Osteoblast (primary cell): ENCODE measurements at regions not wholly inside any gene's neighbourhood (a gene's known extent, or its start where the extent isn't known, plus 50 kb on each side); places are given as distances from the start of the nearest gene placed in this dataset.

ENCODE experiments used
- DNase-seq: peaks from one replicate; pipeline ENCODE4 v3.0.0; 2011; ENCODE audit warnings: low spot score, mixed read lengths; ENCODE audit not compliant: insufficient read length; ENCODE audit errors: missing footprints
- H2AFZ ChIP-seq: 2 replicates; pipeline ENCODE4 v1.6.0; 2011; ENCODE audit warnings: mild to moderate bottlenecking, low read length
- H3K27ac ChIP-seq: 2 replicates; pipeline ENCODE4 v1.5.1; 2011; ENCODE audit warnings: mild to moderate bottlenecking, low read depth, low read length, moderate library complexity
- H3K27me3 ChIP-seq: 2 replicates; pipeline ENCODE4 v1.6.0; 2012; ENCODE audit warnings: mild to moderate bottlenecking, control low read depth, inconsistent platforms, low read length, moderate library complexity; ENCODE audit not compliant: insufficient read depth
- H3K36me3 ChIP-seq: 2 replicates; pipeline ENCODE4 v1.5.1; 2011; ENCODE audit warnings: mild to moderate bottlenecking, low read length, control low read depth, moderate library complexity; ENCODE audit not compliant: insufficient read depth
- H3K4me1 ChIP-seq: 2 replicates; pipeline ENCODE4 v1.5.1; 2011; ENCODE audit warnings: mild to moderate bottlenecking, low read length, control low read depth, moderate library complexity; ENCODE audit not compliant: insufficient read depth
- H3K4me2 ChIP-seq: 2 replicates; pipeline ENCODE4 v1.6.0; 2011; ENCODE audit warnings: mild to moderate bottlenecking, low read length; ENCODE audit not compliant: insufficient read depth
- H3K4me3 ChIP-seq: fragments of 200-600 bp; sonication (generic); 3 replicates; pipeline ENCODE4 v1.5.1; 2012; ENCODE audit warnings: mild to moderate bottlenecking, low read length, inconsistent platforms; ENCODE audit not compliant: insufficient read depth
- H3K79me2 ChIP-seq: 2 replicates; pipeline ENCODE4 v1.6.0; 2012; ENCODE audit warnings: mild to moderate bottlenecking, low read length, control low read depth, inconsistent platforms; ENCODE audit not compliant: insufficient read depth
- H3K9me3 ChIP-seq: 2 replicates; pipeline ENCODE4 v1.5.1; 2011; ENCODE audit warnings: low read depth, low read length, control low read depth
- H4K20me1 ChIP-seq: 2 replicates; pipeline ENCODE4 v1.6.0; 2012; ENCODE audit warnings: mild to moderate bottlenecking, low read length, control low read depth; ENCODE audit not compliant: insufficient read depth
- TF ChIP-seq, protein P1 (sequence below): IDR thresholded peaks from 2 replicates; pipeline ENCODE4 v1.5.1; 2011; ENCODE audit warnings: mild to moderate bottlenecking, low read depth, low read length, moderate library complexity; ENCODE audit errors: extremely low read depth

DNA sequence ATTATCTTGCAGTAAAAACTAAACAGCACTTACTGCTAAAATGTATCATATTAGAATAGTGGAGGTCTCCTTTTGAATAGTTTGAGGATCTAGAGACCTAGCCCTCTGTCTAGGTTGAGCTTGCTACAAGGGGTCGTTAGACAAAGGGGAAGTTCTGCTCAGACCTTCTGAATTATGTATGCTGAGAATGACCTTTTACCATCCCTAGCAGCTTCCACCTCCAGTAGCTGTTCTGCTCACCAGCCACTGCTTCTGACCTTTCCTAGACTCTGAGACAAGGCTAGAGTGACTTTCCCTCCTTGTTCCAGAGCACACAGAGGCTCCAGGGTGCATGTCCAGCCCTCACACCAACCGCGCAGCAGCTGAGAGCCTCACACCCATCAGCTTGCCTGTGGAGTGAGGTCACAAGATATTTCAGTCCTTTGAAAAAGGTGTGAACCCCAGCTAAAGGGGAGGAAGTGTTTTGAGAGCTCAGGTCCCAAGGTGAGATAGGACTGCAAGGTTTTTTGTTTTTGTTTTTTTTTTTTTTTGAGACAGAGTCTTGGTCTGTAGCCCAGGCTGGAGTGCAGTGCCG, 289.3 kb upstream of the TNP1 start:
- Histone ChIP-seq H3K27me3 (peaks cover 3% of the 10 kb centered on the region), H3K36me3 (no peaks in the 10 kb centered on the region), H3K4me1 (no peaks in the 10 kb centered on the region), H3K4me2 (no peak overlapping the region), H3K27ac (no peak overlapping the region), H3K4me3 (no peak overlapping the region), H3K9me3 (no peaks in the 10 kb centered on the region), H3K79me2 (no peaks in the 10 kb centered on the region), H4K20me1 (no peaks in the 10 kb centered on the region), H2AFZ (no peak overlapping the region)
- DNase-seq = no peak
- TF ChIP-seq, protein P1, sequence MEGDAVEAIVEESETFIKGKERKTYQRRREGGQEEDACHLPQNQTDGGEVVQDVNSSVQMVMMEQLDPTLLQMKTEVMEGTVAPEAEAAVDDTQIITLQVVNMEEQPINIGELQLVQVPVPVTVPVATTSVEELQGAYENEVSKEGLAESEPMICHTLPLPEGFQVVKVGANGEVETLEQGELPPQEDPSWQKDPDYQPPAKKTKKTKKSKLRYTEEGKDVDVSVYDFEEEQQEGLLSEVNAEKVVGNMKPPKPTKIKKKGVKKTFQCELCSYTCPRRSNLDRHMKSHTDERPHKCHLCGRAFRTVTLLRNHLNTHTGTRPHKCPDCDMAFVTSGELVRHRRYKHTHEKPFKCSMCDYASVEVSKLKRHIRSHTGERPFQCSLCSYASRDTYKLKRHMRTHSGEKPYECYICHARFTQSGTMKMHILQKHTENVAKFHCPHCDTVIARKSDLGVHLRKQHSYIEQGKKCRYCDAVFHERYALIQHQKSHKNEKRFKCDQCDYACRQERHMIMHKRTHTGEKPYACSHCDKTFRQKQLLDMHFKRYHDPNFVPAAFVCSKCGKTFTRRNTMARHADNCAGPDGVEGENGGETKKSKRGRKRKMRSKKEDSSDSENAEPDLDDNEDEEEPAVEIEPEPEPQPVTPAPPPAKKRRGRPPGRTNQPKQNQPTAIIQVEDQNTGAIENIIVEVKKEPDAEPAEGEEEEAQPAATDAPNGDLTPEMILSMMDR = no peak

DNA sequence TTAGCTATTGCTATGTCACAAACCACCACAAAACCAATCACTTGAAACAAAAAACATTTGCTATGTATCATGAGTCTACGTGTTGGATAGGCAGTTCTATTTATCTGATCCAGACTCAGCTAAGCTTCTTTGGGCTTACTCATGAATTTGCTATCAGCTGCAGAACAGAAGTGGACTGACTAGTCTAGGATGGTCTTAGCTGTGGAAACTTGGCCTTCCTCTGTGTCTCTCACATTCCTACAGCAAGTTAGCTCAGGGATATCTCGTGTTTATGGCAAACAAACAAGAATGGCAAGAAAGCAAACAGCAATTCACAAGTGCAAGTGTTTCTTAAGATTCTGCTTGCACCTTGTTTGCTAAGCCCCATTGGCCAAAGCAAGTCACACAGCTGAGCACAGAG, 288.0 kb upstream of the TNP1 start:
- H3K9me3 ChIP-seq = no peaks in the 10 kb centered on the region
- H2AFZ ChIP-seq = no peak overlapping the region
- no peaks in the 10 kb centered on the region for H3K79me2 ChIP-seq
- no peak overlapping the region for H3K4me3 ChIP-seq
- H3K27ac ChIP-seq = no peak overlapping the region
- no peaks in the 10 kb centered on the region for H3K4me1 ChIP-seq
- TF ChIP-seq, protein P1 = no peak
- no peaks in the 10 kb centered on the region for H4K20me1 ChIP-seq
- no peaks in the 10 kb centered on the region for H3K36me3 ChIP-seq
- H3K4me2 ChIP-seq = no peak overlapping the region
- no peak for DNase-seq
- peaks cover 3% of the 10 kb centered on the region for H3K27me3 ChIP-seq

DNA sequence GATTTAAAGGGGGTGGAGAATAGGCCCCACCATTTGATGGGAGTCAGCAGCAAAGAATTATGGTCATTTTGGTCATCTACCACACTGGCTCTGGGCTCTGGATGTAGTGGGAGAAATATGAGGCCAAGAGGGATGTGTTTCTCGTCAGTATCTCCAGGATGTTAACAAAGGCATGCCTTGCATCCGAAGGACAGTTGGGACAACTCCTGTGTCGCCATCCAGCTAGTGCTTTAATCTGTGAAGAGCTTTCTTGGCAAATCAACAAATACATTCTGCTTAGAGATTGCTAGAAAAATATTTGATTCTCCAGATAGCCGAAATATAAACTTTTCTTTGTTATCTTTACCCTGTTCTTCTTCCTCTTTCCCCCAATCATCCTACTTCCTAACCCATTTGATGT, 287.1 kb upstream of the TNP1 start:
- H3K27me3 ChIP-seq = peaks cover 2% of the 10 kb centered on the region
- H3K27ac ChIP-seq = no peak overlapping the region
- H3K9me3 ChIP-seq = no peaks in the 10 kb centered on the region
- H3K4me1 ChIP-seq = no peaks in the 10 kb centered on the region
- H2AFZ ChIP-seq = no peak overlapping the region
- TF ChIP-seq, protein P1 = no peak
- no peaks in the 10 kb centered on the region for H3K79me2 ChIP-seq
- DNase-seq = no peak
- H3K4me3 ChIP-seq = no peak overlapping the region
- H3K36me3 ChIP-seq = no peaks in the 10 kb centered on the region
- H4K20me1 ChIP-seq = no peaks in the 10 kb centered on the region
- H3K4me2 ChIP-seq = no peak overlapping the region

DNA sequence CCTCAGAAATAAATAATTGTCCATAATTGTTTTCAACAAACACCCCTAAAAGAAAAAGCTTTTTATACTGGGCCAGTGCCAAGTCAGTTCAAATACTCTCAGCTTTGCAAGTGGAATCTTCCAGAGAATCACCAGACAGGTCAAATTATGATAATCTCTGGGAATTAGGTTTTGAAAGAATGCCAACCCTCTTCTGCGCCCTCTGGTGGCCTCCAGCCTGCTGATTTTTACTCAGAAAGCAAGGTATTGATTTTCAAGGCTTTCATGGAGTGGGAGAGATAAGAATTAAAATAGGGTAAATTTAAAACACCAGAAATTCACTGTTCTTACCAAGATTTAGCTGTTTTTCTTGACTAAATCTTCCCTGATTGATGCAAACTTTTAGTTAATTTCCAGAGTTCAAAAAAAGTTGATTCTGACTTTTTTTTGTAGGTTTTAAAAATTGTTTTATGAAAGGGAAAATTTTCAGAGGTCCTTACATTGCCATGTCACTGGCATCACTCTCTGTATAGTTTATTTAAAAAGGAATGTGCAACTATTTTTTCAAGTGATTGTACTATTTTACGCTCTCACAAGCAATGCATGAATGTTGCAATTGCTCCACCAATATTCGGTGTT, 282.9 kb upstream of the TNP1 start:
- H3K9me3 ChIP-seq = peaks cover 3% of the 10 kb centered on the region
- no peaks in the 10 kb centered on the region for H3K27me3 ChIP-seq
- H3K36me3 ChIP-seq = no peaks in the 10 kb centered on the region
- H3K4me3 ChIP-seq = no peak overlapping the region
- H3K79me2 ChIP-seq = no peaks in the 10 kb centered on the region
- no peaks in the 10 kb centered on the region for H3K4me1 ChIP-seq
- no peak overlapping the region for H3K27ac ChIP-seq
- TF ChIP-seq, protein P1 = peak; percentile 80
- no peak overlapping the region for H3K4me2 ChIP-seq
- H2AFZ ChIP-seq = no peak overlapping the region
- DNase-seq = no peak
- no peaks in the 10 kb centered on the region for H4K20me1 ChIP-seq
